Neural progenitor cell (in vitro differentiated cells): ENCODE measurements at regions not wholly inside any gene's neighbourhood (a gene's known extent, or its start where the extent isn't known, plus 50 kb on each side); places are given as distances from the start of the nearest gene placed in this dataset.
"Not testable (repeated sequence)": the region's sequence is repeated elsewhere in the genome, so short reads cannot be mapped to it uniquely, and the experiment has no call there.

ENCODE experiments used
- CTCF ChIP-seq: fragments of 200-600 bp; sonication (generic); IDR thresholded peaks from 2 replicates; pipeline ENCODE4 v1.5.1; 2017; ENCODE audit warnings: antibody characterized with exemption, mild to moderate bottlenecking
- EZH2 ChIP-seq: fragments of 200-600 bp; sonication (generic); IDR thresholded peaks from 2 replicates; pipeline ENCODE4 v1.6.1; 2017; ENCODE audit warnings: antibody characterized with exemption, mild to moderate bottlenecking, moderate library complexity
- EZH2phosphoT487 ChIP-seq: fragments of 200-600 bp; sonication (generic); IDR thresholded peaks from 2 replicates; pipeline ENCODE4 v1.6.1; 2017; ENCODE audit warnings: antibody characterized with exemption

GRCh38 chr15:31644761-31645160 lies 318.1 kb downstream of the KLF13 start:
- not testable (repeated sequence) for TF ChIP-seq CTCF, EZH2, EZH2phosphoT487
